Gastrocnemius medialis (tissue), 4 donors: ENCODE measurements at regions not wholly inside any gene's neighbourhood (a gene's known extent, or its start where the extent isn't known, plus 50 kb on each side); places are given as distances from the start of the nearest gene placed in this dataset.
A peak's percentile ranks its signal among the peaks of the same experiment; 100 is the strongest.
"Not testable (repeated sequence)": the region's sequence is repeated elsewhere in the genome, so short reads cannot be mapped to it uniquely, and the experiment has no call there.

Source experiments
- ATAC-seq, 2 donors: fragments of 150-250 bp; one replicate each; pipeline ENCODE4 v1.9.1; 2016
- DNase-seq, 2 donors: peaks; one replicate each; pipeline ENCODE4 v3.0.0-alpha.2; 2019
- H3K27ac ChIP-seq, 4 donors: fragments of 200-600 bp; sonication (generic); 1 replicate in 1 of 4; 2 replicates in 3 of 4; pipeline ENCODE4 v1.5.1; 2016 to 2018; ENCODE audit warnings: mild to moderate bottlenecking in 2 of 4, moderate library complexity in 1 of 4
- H3K27me3 ChIP-seq, 3 donors: fragments of 200-600 bp; sonication (generic) in 2 of 3; 1 replicate in 1 of 3; 2 replicates in 2 of 3; pipeline versions ENCODE4 v1.5.1 to v1.6.0; 2016 to 2019; ENCODE audit warnings: mild to moderate bottlenecking in 1 of 3, moderate library complexity in 1 of 3
- H3K36me3 ChIP-seq, 2 donors: fragments of 200-600 bp; sonication (generic) in 1 of 2; one replicate each; pipeline ENCODE4 v1.5.1; 2017 to 2018
- H3K4me1 ChIP-seq, 2 donors: fragments of 200-600 bp; sonication (generic) in 1 of 2; one replicate each; pipeline ENCODE4 v1.5.1; 2016 to 2017; ENCODE audit warnings: mild to moderate bottlenecking in 2 of 2
- H3K4me3 ChIP-seq, 4 donors: fragments of 200-600 bp; sonication (generic) in 3 of 4; 1 replicate in 1 of 4; 2 replicates in 3 of 4; pipeline ENCODE4 v1.5.1; 2016 to 2019; ENCODE audit warnings: mild to moderate bottlenecking in 2 of 4
- H3K9me3 ChIP-seq, 3 donors: fragments of 200-600 bp; sonication (generic) in 2 of 3; 1 replicate in 1 of 3; 2 replicates in 2 of 3; pipeline ENCODE4 v1.5.1; 2016 to 2019
- POLR2A ChIP-seq, 2 donors: fragments of 450-650 bp; IDR thresholded peaks; one replicate each; pipeline ENCODE4 v1.6.1; 2017; ENCODE audit warnings: antibody characterized with exemption in 2 of 2, mild to moderate bottlenecking in 2 of 2, moderate library complexity in 2 of 2
- in situ Hi-C, 4 donors: fragments of 200-750 bp; cut with MboI; loops; one replicate each; pipeline versions ENCODE4 v1.15.0 to v1.8.0; 2017; ENCODE audit warnings: low sequenced_read_pairs in 4 of 4
- intact Hi-C: fragments of 100-400 bp; cut with DNase I; formaldehyde crosslinking; loops from one replicate; pipeline ENCODE4 v1.15.1; 2023; ENCODE audit warnings: low total_unique reads
- TF ChIP-seq, protein P1 (sequence below), 5 experiments: fragments of 450-650 bp in 3 of 5; fragments of 200-600 bp in 2 of 5; sonication (generic) in 2 of 5; IDR thresholded peaks in 4 of 5; conservative IDR thresholded peaks in 1 of 5; 1 replicate in 4 of 5; 2 replicates in 1 of 5; pipeline ENCODE4 v1.5.1; 2016 to 2019; ENCODE audit warnings: antibody characterized with exemption in 5 of 5, mild to moderate bottlenecking in 3 of 5, moderate library complexity in 3 of 5

DNA sequence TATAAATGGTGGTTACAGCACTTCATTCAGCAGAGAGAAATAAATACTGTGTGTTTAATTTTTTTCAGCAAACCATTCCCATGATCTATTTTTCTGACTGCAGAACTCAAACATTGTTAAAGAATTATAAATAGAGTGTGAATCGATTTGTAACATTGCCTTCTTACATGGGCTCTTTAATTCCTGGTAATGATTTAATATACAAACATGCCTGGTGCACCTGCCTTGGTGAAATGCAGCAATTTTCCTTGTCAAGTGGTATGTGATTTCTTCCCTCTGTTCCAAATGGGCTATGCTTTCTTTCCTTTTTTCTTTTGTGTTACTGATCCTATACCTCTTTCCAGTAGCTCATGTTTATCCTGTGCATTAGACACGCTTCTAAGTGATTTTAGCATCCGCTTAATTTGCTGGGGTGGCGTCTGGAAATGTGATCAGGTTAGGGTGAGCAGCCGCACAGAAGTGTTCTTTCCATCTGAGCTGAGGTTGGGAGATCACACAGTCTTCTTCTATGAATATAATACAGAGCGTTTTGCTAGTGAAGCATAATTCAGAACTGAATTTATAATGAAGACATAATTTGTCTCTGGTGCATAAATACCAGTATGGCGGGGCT is 94.3 kb upstream of the ITGB1 start:
- Histone ChIP-seq H3K4me1 (no peaks in the 10 kb centered on the region), H3K4me3 (no peak overlapping the region), H3K27me3 (no peaks in the 10 kb centered on the region), H3K27ac (no peak overlapping the region), H3K36me3 (no peaks in the 10 kb centered on the region), H3K9me3 (no peaks in the 10 kb centered on the region)
- in situ Hi-C loops: no loop called here
- ATAC-seq (no peak), DNase-seq (no peak)
- no peak for TF ChIP-seq POLR2A (IDR thresholded peaks at IDR 0.05)
- TF ChIP-seq, protein P1, sequence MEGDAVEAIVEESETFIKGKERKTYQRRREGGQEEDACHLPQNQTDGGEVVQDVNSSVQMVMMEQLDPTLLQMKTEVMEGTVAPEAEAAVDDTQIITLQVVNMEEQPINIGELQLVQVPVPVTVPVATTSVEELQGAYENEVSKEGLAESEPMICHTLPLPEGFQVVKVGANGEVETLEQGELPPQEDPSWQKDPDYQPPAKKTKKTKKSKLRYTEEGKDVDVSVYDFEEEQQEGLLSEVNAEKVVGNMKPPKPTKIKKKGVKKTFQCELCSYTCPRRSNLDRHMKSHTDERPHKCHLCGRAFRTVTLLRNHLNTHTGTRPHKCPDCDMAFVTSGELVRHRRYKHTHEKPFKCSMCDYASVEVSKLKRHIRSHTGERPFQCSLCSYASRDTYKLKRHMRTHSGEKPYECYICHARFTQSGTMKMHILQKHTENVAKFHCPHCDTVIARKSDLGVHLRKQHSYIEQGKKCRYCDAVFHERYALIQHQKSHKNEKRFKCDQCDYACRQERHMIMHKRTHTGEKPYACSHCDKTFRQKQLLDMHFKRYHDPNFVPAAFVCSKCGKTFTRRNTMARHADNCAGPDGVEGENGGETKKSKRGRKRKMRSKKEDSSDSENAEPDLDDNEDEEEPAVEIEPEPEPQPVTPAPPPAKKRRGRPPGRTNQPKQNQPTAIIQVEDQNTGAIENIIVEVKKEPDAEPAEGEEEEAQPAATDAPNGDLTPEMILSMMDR (IDR thresholded peaks at IDR 0.05 in 4 of 5, conservative IDR thresholded peaks at IDR 0.05 in 1 of 5): no peak
- intact Hi-C loops: no loop called here

DNA sequence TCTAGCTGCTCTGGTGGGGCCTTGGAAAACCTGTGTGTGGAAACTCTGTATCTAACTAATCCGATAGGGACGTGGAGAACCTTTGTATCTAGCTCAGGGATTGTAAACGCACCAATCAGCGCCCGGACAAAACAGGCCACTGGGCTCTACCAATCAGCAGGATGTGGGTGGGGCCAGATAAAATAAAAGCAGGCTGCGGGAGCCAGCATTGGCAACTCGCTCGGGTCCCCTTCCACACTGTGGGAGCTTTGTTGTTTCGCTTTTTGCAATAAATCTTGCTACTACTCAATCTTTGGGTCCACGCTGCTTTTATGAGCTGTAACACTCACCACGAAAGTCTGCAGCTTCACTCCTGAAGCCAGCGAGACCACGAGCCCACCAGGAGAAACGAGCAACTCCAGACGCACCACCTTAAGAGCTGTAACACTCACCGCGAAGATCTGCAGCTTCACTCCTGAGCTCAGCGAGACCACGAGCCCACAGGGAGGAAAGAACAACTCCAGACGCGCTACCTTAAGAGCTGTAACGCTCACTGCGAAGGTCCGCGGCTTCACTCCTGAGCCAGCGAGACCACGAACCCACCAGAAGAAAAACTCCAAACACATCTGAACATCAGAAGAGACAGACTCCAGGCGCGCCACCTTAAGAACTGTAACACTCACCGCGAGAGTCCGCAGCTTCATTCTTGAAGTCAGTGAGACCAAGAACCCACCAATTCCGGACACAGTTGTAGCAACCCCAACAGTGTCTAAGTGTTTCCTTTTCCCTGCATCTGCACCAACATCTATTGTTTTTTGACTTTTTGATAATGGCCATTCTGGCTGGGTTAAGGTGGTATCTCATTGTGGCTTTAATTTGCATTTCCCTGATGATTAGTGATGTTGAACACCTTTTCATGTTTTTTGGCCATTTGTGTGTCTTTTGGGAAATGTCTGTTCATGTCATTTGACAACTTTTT is 92.2 kb upstream of the ITGB1 start:
- in situ Hi-C loops, intact Hi-C loops, DNase-seq, H3K27me3 ChIP-seq, H3K27ac ChIP-seq, ATAC-seq, H3K36me3 ChIP-seq, H3K4me1 ChIP-seq, H3K9me3 ChIP-seq: not testable (repeated sequence)
- peak overlapping the region in 2 of 4 donors; percentile 20 to 23 for H3K4me3 ChIP-seq

DNA sequence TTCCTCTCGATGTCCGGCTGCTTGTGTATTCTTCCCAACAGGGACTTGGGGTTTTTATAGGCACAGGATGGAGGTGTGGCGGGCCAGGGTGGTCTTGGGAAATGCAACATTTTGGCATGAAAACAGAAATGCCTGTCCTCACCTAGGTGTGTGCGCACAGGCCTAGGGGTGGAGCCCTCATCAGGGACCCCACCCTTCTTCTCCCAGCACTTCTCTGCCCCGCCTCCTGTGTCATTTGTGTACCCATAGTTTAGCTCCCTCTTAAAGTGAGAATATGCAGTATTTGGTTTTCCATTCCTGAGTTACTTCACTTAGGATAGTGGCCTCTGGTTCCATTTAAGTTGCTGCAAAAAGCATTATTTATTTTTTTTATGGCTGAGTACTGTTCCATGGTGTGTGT is 90.2 kb upstream of the ITGB1 start:
- ATAC-seq (no peak), DNase-seq (no peak)
- no peak overlapping the region for H3K27ac ChIP-seq
- no peaks in the 10 kb centered on the region for H3K4me1 ChIP-seq
- no peaks in the 10 kb centered on the region for H3K9me3 ChIP-seq
- in situ Hi-C loops (no loop called here), intact Hi-C loops (no loop called here)
- H3K36me3 ChIP-seq: no peaks in the 10 kb centered on the region
- H3K27me3 ChIP-seq: no peaks in the 10 kb centered on the region
- no peak overlapping the region for H3K4me3 ChIP-seq
- no peak for TF ChIP-seq POLR2A (IDR thresholded peaks at IDR 0.05)
- TF ChIP-seq, protein P1 (IDR thresholded peaks at IDR 0.05 in 4 of 5, conservative IDR thresholded peaks at IDR 0.05 in 1 of 5): no peak

DNA sequence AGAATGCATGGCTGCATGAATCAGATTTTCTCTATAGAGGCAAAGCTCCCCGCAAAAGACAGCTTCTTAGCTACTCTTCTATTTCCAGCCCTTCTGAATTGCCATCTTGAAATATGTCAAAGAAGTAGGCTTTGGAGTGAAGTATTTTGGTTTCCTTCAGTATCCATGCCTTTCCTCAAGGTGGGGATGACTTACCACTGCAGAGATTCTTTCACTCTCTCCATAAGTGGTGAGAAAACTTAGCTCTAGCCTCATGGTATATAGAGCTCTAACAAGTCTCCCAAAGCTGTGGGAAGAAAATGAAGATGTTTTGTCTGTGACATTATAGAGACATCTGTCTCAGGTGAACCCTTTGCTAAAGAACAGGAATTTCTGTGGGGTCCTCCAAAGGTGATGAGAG is 89.6 kb upstream of the ITGB1 start:
- no peaks in the 10 kb centered on the region for H3K27me3 ChIP-seq
- H3K9me3 ChIP-seq: no peaks in the 10 kb centered on the region
- no peaks in the 10 kb centered on the region for H3K36me3 ChIP-seq
- no peaks in the 10 kb centered on the region for H3K4me1 ChIP-seq
- ATAC-seq: no peak
- H3K4me3 ChIP-seq: no peak overlapping the region
- no peak overlapping the region for H3K27ac ChIP-seq
- no peak for TF ChIP-seq POLR2A (IDR thresholded peaks at IDR 0.05)
- TF ChIP-seq, protein P1 (IDR thresholded peaks at IDR 0.05 in 4 of 5, conservative IDR thresholded peaks at IDR 0.05 in 1 of 5): no peak
- DNase-seq: no peak
- in situ Hi-C loops: no loop called here
- intact Hi-C loops: no loop called here

DNA sequence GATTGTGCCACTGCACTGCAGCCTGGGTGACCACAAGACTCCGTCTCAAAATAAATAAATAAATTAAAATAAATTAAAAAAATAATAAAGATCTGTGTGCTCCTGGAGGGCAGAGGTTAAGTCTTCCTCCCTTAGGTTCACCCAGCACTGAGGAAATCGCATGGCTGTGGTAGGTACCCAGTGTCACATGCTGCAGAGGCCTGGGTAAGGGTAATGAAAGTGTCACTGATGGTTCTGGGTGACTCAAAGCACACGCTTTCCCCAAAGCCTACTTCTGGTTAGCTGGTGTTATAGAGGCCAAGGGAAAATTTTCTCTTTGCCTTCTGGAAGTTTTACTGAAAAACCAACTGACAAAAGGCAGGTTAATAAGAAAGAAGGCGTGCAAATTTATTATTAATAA is 88.8 kb upstream of the ITGB1 start:
- Histone ChIP-seq H3K4me3 (no peak overlapping the region), H3K27me3 (no peaks in the 10 kb centered on the region), H3K4me1 (no peaks in the 10 kb centered on the region), H3K9me3 (no peaks in the 10 kb centered on the region), H3K27ac (no peak overlapping the region), H3K36me3 (no peaks in the 10 kb centered on the region)
- intact Hi-C loops (no loop called here), in situ Hi-C loops (no loop called here)
- ATAC-seq (no peak), DNase-seq (no peak)
- TF ChIP-seq, protein P1 (IDR thresholded peaks at IDR 0.05 in 4 of 5, conservative IDR thresholded peaks at IDR 0.05 in 1 of 5): no peak
- no peak for TF ChIP-seq POLR2A (IDR thresholded peaks at IDR 0.05)
